SU-DHL-6 (cell line): ENCODE measurements at regions not wholly inside any gene's neighbourhood (a gene's known extent, or its start where the extent isn't known, plus 50 kb on each side); places are given as distances from the start of the nearest gene placed in this dataset.

Experiments
- H2AFZ ChIP-seq: fragments of 200-600 bp; sonication (generic); 2 replicates; pipeline ENCODE4 v1.6.1; 2014; ENCODE audit warnings: low read depth, mild to moderate bottlenecking, moderate library complexity, mixed read lengths, antibody characterized with exemption, low read length; ENCODE audit not compliant: severe bottlenecking
- H3F3A ChIP-seq: fragments of 200-600 bp; shearing (Covaris generic); 2 replicates; pipeline ENCODE4 v1.6.0; 2016; ENCODE audit warnings: antibody characterized with exemption, mild to moderate bottlenecking; ENCODE audit not compliant: insufficient read depth
- H3K27ac ChIP-seq: fragments of 200-600 bp; sonication (generic); 2 replicates; pipeline ENCODE4 v1.5.1; 2016; ENCODE audit warnings: low read depth, mild to moderate bottlenecking, low read length, moderate library complexity, mixed read lengths
- H3K27me3 ChIP-seq: fragments of 200-600 bp; sonication (generic), shearing (Covaris generic); 2 replicates; pipeline ENCODE4 v1.6.0; 2014; ENCODE audit warnings: mild to moderate bottlenecking, low read length
- H3K36me3 ChIP-seq: fragments of 200-600 bp; sonication (generic); 2 replicates; pipeline ENCODE4 v1.6.1; 2014; ENCODE audit warnings: mild to moderate bottlenecking, low read length, mixed read lengths
- H3K4me2 ChIP-seq: fragments of 300-600, 200-600 bp; shearing (Covaris generic), sonication (generic); 2 replicates; pipeline ENCODE4 v1.6.0; 2014; ENCODE audit warnings: low read length, low read depth, mild to moderate bottlenecking; ENCODE audit not compliant: poor library complexity, severe bottlenecking
- H3K4me3 ChIP-seq: fragments of 200-600 bp; sonication (generic); 2 replicates; pipeline ENCODE4 v1.5.1; 2014; ENCODE audit warnings: antibody characterized with exemption, low read length, mild to moderate bottlenecking, mixed read lengths; ENCODE audit not compliant: insufficient read depth, poor library complexity, severe bottlenecking
- H3K79me2 ChIP-seq: fragments of 200-600 bp; sonication (generic); 2 replicates; pipeline ENCODE4 v1.6.1; 2014; ENCODE audit warnings: mild to moderate bottlenecking, low read length, moderate library complexity; ENCODE audit not compliant: insufficient read depth
- H3K9ac ChIP-seq: fragments of 200-600 bp; sonication (generic); 2 replicates; pipeline ENCODE4 v1.7.0; 2014; ENCODE audit warnings: mild to moderate bottlenecking, low read length
- H3K9me2 ChIP-seq: fragments of 200-600 bp; sonication (generic); replicated peaks from 2 replicates; pipeline ENCODE4 v1.6.1; 2014; ENCODE audit warnings: low read length; ENCODE audit not compliant: insufficient read depth
- H3K9me3 ChIP-seq: fragments of 200-600 bp; sonication (generic); 2 replicates; pipeline ENCODE4 v1.6.1; 2014; ENCODE audit warnings: low read length, mixed read lengths; ENCODE audit not compliant: insufficient read depth
- H4K20me1 ChIP-seq: fragments of 200-600 bp; sonication (generic); 2 replicates; pipeline ENCODE4 v1.6.1; 2014; ENCODE audit warnings: low read depth, mild to moderate bottlenecking, antibody characterized with exemption, low read length, moderate library complexity, mixed read lengths
- CTCF ChIP-seq: fragments of 200-600 bp; sonication (generic); IDR thresholded peaks from one replicate; pipeline ENCODE4 v1.5.1; 2017; ENCODE audit warnings: antibody characterized with exemption, mild to moderate bottlenecking, low read length, moderate library complexity; ENCODE audit not compliant: insufficient read depth, poor library complexity, severe bottlenecking
- EZH2phosphoT487 ChIP-seq: fragments of 200-600 bp; sonication (generic), shearing (Covaris generic); conservative IDR thresholded peaks from 2 replicates; pipeline ENCODE4 v1.6.1; 2018; ENCODE audit warnings: mild to moderate bottlenecking, antibody characterized with exemption, low read length, moderate library complexity, mixed read lengths

- no peak overlapping the region for H3K4me3 ChIP-seq
- H3F3A ChIP-seq: no peaks in the 10 kb centered on the region
- no peak overlapping the region for H2AFZ ChIP-seq
- no peak overlapping the region for H3K4me2 ChIP-seq
- H3K27ac ChIP-seq: no peak overlapping the region
- H3K36me3 ChIP-seq: no peaks in the 10 kb centered on the region
- TF ChIP-seq CTCF (no peak), EZH2phosphoT487 (no peak)
- H3K27me3 ChIP-seq: no peaks in the 10 kb centered on the region
- H3K9me2 ChIP-seq: no peaks in the 10 kb centered on the region
- no peaks in the 10 kb centered on the region for H4K20me1 ChIP-seq
- no peak overlapping the region for H3K9ac ChIP-seq
- no peaks in the 10 kb centered on the region for H3K9me3 ChIP-seq
- no peaks in the 10 kb centered on the region for H3K79me2 ChIP-seq
These were observed 85.5 kb upstream of the S1PR1 start for GRCh38 chr1:101151286-101151685.

DNA sequence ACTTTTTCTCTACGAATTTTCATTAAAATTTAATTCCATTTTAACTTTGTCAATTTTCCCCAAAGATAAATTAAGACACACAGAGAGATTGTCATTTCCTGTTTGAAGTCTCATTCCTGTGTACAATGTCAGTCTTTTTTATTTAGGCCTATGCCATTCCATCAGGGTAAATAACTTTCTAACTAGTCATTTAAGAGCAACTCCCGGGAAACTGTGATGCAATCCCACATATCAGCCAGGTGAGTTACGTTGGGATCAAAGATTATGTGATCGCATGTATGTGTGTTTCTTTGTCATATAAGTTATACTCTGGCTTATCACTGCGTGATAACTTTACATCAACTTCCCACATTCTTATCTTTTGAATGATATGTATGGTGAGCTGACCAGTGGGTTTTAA is 86.1 kb upstream of the S1PR1 start:
- no peaks in the 10 kb centered on the region for H3K79me2 ChIP-seq
- no peaks in the 10 kb centered on the region for H3K27me3 ChIP-seq
- no peak overlapping the region for H3K27ac ChIP-seq
- TF ChIP-seq EZH2phosphoT487: no peak
- no peak for TF ChIP-seq CTCF
- no peak overlapping the region for H3K4me2 ChIP-seq
- no peaks in the 10 kb centered on the region for H3F3A ChIP-seq
- H3K9me3 ChIP-seq: no peaks in the 10 kb centered on the region
- no peak overlapping the region for H3K4me3 ChIP-seq
- H3K9ac ChIP-seq: no peak overlapping the region
- H4K20me1 ChIP-seq: no peaks in the 10 kb centered on the region
- H3K36me3 ChIP-seq: no peaks in the 10 kb centered on the region
- H3K9me2 ChIP-seq: no peaks in the 10 kb centered on the region
- H2AFZ ChIP-seq: no peak overlapping the region

DNA sequence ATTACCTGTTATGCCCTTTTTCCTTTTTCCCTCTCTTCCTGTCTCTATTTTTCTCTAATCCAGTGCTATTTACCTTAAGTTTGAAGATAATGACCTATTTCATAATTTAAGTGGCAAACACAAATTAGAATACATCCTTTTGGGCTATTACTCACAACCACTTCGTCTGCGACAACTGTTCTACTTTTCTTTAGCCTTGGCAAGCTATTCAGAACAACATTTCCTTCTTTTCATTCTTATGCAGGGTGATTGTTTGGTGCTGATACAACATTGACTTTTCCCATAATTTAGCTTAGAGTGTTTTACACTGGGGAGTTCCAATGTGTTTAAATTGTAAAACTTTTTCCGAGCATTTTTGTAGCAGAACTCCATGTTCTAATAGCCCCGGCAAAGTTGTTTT is 86.6 kb upstream of the S1PR1 start:
- Histone ChIP-seq H3K27ac (no peak overlapping the region), H3K9ac (no peak overlapping the region), H4K20me1 (no peaks in the 10 kb centered on the region), H3K4me2 (no peak overlapping the region), H3K9me3 (no peaks in the 10 kb centered on the region), H3K79me2 (no peaks in the 10 kb centered on the region), H2AFZ (no peak overlapping the region), H3K9me2 (no peaks in the 10 kb centered on the region), H3K27me3 (no peaks in the 10 kb centered on the region), H3F3A (no peaks in the 10 kb centered on the region), H3K36me3 (no peaks in the 10 kb centered on the region), H3K4me3 (no peak overlapping the region)
- TF ChIP-seq EZH2phosphoT487: no peak
- TF ChIP-seq CTCF: no peak

DNA sequence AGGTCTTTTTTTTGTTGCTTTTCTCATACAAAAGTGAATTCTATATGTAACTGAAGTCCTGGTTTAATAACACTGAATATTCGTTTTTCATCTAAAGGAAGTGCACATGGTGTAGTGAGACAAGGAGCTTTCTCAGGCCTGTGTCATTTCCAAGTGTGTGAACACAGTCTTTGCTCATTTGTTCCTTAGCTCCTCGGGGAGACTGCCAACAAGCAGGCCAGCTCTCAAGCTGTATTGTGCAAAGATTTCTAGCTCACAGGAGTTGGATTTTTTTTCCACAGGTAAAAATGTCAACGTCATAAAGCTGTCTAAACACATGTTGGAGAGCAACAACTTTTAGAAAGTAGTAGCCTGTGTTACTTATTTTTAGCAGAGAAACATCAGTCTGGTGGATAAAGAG is 87.8 kb upstream of the S1PR1 start:
- Histone ChIP-seq H3K4me3 (no peak overlapping the region), H3K79me2 (no peaks in the 10 kb centered on the region), H2AFZ (no peak overlapping the region), H3K9ac (no peak overlapping the region), H3K27ac (no peak overlapping the region), H3K27me3 (no peaks in the 10 kb centered on the region), H4K20me1 (no peaks in the 10 kb centered on the region), H3F3A (no peaks in the 10 kb centered on the region), H3K9me2 (no peaks in the 10 kb centered on the region), H3K9me3 (no peaks in the 10 kb centered on the region), H3K36me3 (no peaks in the 10 kb centered on the region), H3K4me2 (no peak overlapping the region)
- TF ChIP-seq CTCF (no peak), EZH2phosphoT487 (no peak)
